NCI-H2029 treated with DMSO at 0.1 percent for 48 hours (cell line): ENCODE measurements at regions not wholly inside any gene's neighbourhood (a gene's known extent, or its start where the extent isn't known, plus 50 kb on each side); places are given as distances from the start of the nearest gene placed in this dataset.
"Not testable (repeated sequence)": the region's sequence is repeated elsewhere in the genome, so short reads cannot be mapped to it uniquely, and the experiment has no call there.

Source experiments
- DNase-seq: peaks from one replicate; lab custom pipeline; 2025; lab: John Stamatoyannopoulos, UW

DNA sequence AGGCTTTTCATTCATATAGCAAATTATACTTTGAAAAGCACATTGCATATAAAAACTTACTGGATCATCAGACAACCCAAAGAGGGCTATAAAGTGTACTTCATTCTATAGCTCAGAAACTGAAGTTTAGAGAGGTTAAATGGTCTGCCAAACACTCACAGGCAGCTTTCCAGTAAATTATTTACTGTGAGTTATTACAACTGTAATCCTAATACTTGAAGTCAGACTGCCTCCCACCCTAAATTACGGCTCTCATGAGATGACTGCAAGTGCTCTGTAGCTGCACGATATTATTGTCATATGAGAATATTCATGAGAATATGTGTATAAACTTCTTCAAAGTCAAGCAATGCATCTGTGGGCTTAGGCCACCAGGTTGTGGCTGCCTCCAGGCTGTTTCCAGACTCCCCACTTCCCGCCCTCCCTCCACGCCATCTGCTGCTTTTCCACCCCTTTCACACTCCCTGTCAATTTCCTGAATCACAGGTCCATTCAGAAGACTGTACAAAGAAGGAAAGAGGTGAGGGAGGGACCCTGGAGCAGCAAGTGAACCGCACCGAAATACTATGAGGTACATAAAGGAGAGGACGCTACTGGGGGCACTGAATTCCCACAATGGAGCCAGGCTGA lies 111.1 kb upstream of the SPOPL start:
- no peak for DNase-seq

- no peak for DNase-seq
Measured at GRCh38 chr2:138391946-138392345, 109.6 kb upstream of the SPOPL start.

- DNase-seq, result no peak
Measured at GRCh38 chr2:138395565-138396306, 105.8 kb upstream of the SPOPL start.

DNA sequence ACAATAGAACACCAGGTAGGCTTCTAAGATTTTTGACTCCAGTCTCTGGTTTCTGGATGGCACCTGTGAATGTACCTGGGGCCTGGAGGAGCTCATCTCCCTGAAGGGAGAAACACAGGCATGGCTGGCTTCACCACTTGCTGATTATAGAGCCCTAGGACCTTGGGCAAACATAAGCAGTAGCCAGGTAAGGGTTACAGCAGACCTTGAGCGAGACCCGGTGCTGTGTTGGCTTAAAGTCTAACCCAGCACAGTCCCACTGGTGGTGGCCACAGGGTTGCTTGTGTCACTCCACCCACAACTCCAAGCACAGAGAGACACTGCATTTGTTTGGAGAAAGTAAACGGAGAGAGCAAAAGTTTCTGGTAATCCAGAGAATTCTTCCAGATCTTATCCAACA lies 104.7 kb upstream of the SPOPL start:
- DNase-seq, result no peak

GRCh38 chr2:138403431-138403927 lies 98.1 kb upstream of the SPOPL start:
- no peak for DNase-seq

DNA sequence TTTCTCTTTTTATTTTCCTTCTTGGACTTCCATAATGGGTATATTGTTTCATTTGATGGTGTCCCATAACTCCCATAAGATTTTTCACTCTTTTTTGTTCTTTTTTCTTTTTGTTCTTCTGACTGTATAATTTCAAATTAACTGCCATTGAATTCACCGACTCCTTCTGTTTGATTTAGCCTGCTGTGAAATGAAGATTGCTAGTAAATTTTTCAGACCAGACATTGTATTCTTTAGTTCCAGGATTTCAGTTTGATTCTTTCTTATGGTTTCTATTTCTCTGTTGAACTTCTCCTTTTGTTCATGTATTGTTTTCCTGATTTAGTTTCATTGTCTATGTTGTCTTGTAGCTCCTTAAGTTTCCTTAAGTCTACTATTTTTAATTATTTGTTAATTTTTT lies 87.6 kb upstream of the SPOPL start:
- no peak for DNase-seq

- DNase-seq, result no peak
Measured at GRCh38 chr2:138415985-138416384, 85.6 kb upstream of the SPOPL start.

GRCh38 chr2:138418453-138418852 lies 83.1 kb upstream of the SPOPL start:
- DNase-seq, result no peak

GRCh38 chr2:138421315-138421970 lies 80.1 kb upstream of the SPOPL start:
- DNase-seq, result no peak

DNA sequence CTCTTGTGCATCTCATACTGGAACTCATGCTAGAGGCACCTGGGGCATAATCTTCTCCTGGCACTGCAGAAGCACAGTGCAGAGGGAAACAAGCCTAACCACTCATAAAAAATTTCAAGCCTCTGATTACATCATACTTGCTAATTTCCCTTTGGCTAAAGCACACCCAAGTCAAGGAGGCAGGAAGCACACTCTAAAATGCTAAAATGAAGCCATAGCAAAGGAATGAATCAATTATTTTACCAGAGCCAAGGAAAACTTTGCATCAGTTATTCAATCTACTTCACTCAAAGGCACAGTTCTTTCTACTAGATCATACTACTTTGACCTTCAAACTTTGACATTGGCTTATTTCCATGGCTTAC lies 79.6 kb upstream of the SPOPL start:
- DNase-seq, result peak; percentile 49

GRCh38 chr2:138423198-138423597 lies 78.4 kb upstream of the SPOPL start:
- no peak for DNase-seq

DNA sequence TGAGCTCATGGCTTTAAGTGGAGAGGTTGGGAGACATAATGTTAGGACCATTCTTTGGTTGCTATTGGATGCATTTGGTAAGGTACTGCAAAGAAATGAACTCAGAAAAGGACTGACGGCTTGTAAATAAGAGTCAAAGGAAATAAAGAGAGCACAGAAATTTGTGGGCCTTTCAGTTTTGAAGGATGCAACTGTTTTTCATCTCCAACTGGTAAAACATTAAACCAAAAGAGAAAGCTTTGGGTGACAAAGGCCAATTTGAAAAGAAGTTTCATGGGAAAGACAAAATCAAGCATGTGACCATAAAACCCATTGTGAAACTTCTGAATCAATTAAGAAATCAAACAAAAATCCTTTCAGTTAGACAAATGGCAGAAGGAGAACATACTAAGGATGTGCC lies 77.8 kb upstream of the SPOPL start:
- DNase-seq, result no peak

DNA sequence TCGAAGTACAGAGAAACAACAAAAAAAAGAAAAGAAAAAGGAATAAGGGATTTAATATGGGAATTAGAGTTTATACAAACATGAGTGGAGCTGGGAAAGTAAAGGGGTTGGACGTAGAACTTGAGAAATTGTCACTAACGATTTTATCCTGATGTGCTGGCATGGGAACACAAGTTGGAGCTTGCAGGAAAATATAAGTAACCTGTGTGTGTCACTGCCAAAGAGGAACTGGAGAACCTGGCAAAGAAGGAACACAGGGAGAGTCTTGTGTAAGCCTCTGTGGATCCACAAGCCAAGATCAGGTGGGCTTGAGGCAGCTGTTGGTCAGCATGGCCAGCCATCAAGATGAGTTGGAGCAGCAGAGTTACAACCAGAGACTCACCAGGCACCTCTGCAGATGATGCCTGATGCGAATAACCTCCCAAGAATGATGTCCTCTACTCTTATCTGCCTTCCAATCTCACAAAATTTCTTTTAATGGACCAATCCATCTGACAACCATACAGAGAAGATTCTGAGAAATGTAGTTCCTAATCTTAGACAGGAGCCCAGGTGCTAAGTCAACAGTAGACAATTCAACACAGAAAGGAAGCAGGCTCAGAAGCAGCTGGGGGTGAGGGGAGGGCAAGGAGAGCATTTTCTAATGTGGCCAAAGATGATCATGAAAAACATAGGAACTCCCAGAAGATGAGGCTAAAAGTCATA lies 77.0 kb upstream of the SPOPL start:
- DNase-seq, result no peak

GRCh38 chr2:138426116-138426515 lies 75.5 kb upstream of the SPOPL start:
- not testable (repeated sequence) for DNase-seq

- DNase-seq, result no peak
Measured at GRCh38 chr2:138428710-138429440, 72.7 kb upstream of the SPOPL start.

GRCh38 chr2:138430181-138430580 lies 71.4 kb upstream of the SPOPL start:
- no peak for DNase-seq

DNA sequence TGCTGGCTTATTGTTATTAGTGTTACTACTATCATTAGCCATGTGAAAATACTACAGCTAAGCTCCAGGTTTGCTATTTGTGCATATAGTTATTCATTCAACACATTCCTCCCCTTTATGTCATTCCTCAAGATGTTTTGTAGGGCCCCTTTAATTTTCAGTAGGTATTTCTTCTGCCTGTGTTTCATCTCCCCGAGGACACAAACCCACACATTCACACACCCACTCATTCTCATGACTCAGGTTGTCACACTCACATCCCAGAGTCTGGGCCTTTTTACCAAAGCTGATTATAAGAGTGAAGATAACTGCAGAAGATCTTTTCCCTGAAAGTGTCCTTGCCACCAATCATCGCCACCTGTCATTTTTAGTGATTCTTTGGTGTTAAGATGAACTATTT lies 68.6 kb upstream of the SPOPL start:
- no peak for DNase-seq

DNA sequence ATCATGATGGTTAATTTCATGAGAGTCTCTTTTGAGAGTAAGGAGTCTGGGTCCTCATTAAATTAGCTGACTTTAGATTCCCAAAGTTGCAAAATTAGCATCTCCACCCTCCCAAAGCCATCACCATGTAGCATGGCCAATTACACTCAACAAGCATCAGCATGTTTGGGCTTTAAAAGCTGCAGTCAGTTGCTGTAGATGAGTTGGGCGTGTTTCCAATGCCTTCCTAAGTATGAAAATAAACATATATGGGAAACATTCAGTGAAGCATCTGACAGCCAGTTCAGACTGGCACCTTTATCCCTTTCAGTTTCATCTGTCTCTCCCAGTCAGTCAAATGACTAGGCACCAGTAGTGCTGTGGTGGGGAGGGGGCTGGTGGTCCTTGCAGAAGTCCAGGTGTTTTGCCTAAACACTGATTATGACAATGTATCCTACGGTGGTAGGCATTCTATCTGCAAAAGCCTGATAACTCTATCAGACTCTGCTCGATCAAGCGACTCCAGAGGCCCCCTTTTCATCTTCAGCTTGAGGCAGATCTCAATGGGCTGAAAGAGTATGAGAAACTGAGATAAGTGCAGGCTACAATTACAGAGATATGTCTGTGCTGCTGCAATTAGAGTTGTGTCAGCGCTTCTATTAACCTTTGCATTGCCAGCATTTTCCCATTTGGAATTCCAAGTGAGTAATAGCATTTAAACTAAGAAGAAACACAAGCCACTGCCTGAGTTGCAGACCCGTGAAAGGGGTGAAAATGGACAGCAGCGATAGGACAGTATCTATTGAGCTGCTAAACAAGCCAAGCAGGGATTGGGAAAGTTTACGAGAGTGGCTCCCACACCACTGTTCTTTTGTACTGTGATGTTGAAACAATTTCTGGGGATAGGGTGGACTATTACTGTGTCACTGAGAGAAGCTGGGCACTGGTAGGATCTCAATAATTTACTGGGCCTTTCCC lies 67.3 kb upstream of the SPOPL start:
- DNase-seq, result no peak

DNA sequence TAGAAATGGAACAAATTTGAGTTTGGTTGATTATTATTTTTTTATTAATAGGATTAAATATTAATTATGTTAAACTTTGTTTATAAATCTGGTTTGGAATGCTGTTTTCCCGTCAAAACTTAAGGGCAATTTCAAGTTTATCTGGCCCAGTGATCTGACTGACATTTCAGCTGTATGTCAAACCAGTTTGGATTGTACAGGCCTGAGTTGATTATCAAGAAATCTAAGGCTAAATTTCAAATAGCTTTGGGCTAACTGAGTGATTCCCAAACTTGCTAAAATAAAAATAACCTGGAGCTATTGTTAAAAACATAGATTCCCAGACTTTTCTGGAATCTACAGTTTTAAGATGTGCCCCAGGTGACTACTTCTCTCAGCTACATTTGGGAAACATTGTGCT lies 65.9 kb upstream of the SPOPL start:
- no peak for DNase-seq

DNA sequence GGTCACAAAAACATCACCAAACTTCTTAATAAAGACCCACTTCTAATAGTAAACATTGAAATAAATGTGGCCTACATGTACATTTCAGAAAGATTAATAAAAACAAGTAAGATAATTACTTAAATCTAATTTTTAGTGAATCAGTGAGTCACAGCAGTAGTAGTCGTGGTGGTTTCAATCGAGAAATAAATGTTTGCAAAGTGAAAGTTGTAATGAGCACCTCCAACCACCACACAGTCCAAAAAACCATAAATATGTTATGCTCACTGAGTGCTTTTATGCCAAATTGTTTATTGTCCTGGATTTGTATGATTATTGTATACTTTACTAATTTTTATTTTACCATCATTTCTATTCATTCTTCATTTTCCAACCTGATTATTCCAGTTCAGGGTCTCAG lies 61.8 kb upstream of the SPOPL start:
- DNase-seq, result no peak

- no peak for DNase-seq
Measured at GRCh38 chr2:138440759-138441158, 60.8 kb upstream of the SPOPL start.
